HepG2 (cell line): ENCODE measurements at regions not wholly inside any gene's neighbourhood (a gene's known extent, or its start where the extent isn't known, plus 50 kb on each side); places are given as distances from the start of the nearest gene placed in this dataset.

ENCODE experiments used
- ARNTL ChIP-seq: sonication (generic); formaldehyde crosslinking; IDR thresholded peaks from 2 replicates; pipeline ENCODE4 v1.4.0; 2020; ENCODE audit warnings: mild to moderate bottlenecking, missing genetic modification reagents
- CTCF ChIP-seq: sonication (generic); formaldehyde crosslinking; IDR thresholded peaks from 2 replicates; pipeline ENCODE4 v1.5.0; 2020; ENCODE audit warnings: mild to moderate bottlenecking, missing genetic modification reagents, moderate library complexity
- GATA4 ChIP-seq: sonication (generic); IDR thresholded peaks from 2 replicates; pipeline ENCODE4 v1.6.1; 2016; ENCODE audit warnings: antibody characterized with exemption, low read depth, borderline replicate concordance
- RFX3 ChIP-seq: IDR thresholded peaks from 2 replicates; pipeline ENCODE4 v1.6.1; 2016; ENCODE audit warnings: missing biosample characterization, missing genetic modification reagents
- RXRA ChIP-seq: sonication (generic); formaldehyde crosslinking; IDR thresholded peaks from 2 replicates; pipeline ENCODE4 v1.5.1; 2020; ENCODE audit warnings: missing genetic modification reagents
- SOX6 ChIP-seq, 2 experiments: fragments of 450-650 bp in 1 of 2; sonication (generic) in 1 of 2; formaldehyde crosslinking in 1 of 2; IDR thresholded peaks; 2 replicates each; pipeline versions ENCODE4 v1.4.0 to v1.6.1; 2017 to 2020; ENCODE audit warnings: antibody characterized with exemption in 1 of 2, mild to moderate bottlenecking in 1 of 2, missing genetic modification reagents in 1 of 2
- STAG1 ChIP-seq: sonication (generic); formaldehyde crosslinking; IDR thresholded peaks from 2 replicates; pipeline ENCODE4 v1.4.0; 2020; ENCODE audit warnings: missing genetic modification reagents
- ZNF543 ChIP-seq: sonication (generic); formaldehyde crosslinking; IDR thresholded peaks from 2 replicates; pipeline ENCODE4 v1.4.0; 2020; ENCODE audit warnings: mild to moderate bottlenecking, missing genetic modification reagents
- TF ChIP-seq, protein P1 (sequence below): sonication (generic); formaldehyde crosslinking; IDR thresholded peaks from 2 replicates; pipeline ENCODE4 v1.4.0; 2020; ENCODE audit warnings: missing genetic modification reagents
- TF ChIP-seq, protein P2 (sequence below): sonication (generic); formaldehyde crosslinking; IDR thresholded peaks from 2 replicates; pipeline ENCODE4 v1.5.1; 2020; ENCODE audit warnings: mild to moderate bottlenecking, missing genetic modification reagents, moderate library complexity
- TF ChIP-seq, protein P3 (sequence below): sonication (generic); formaldehyde crosslinking; IDR thresholded peaks from 2 replicates; pipeline ENCODE4 v1.5.1; 2020; ENCODE audit warnings: mild to moderate bottlenecking, missing genetic modification reagents, borderline replicate concordance

- TF ChIP-seq, protein P1, sequence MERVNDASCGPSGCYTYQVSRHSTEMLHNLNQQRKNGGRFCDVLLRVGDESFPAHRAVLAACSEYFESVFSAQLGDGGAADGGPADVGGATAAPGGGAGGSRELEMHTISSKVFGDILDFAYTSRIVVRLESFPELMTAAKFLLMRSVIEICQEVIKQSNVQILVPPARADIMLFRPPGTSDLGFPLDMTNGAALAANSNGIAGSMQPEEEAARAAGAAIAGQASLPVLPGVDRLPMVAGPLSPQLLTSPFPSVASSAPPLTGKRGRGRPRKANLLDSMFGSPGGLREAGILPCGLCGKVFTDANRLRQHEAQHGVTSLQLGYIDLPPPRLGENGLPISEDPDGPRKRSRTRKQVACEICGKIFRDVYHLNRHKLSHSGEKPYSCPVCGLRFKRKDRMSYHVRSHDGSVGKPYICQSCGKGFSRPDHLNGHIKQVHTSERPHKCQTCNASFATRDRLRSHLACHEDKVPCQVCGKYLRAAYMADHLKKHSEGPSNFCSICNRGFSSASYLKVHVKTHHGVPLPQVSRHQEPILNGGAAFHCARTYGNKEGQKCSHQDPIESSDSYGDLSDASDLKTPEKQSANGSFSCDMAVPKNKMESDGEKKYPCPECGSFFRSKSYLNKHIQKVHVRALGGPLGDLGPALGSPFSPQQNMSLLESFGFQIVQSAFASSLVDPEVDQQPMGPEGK (CRISPR knock-in tag): no peak
- peak; percentile 33 for TF ChIP-seq CTCF (CRISPR knock-in tag)
- no peak for TF ChIP-seq GATA4
- TF ChIP-seq ARNTL (CRISPR knock-in tag): no peak
- TF ChIP-seq RXRA (CRISPR knock-in tag): peak; percentile 64
- TF ChIP-seq, protein P2, sequence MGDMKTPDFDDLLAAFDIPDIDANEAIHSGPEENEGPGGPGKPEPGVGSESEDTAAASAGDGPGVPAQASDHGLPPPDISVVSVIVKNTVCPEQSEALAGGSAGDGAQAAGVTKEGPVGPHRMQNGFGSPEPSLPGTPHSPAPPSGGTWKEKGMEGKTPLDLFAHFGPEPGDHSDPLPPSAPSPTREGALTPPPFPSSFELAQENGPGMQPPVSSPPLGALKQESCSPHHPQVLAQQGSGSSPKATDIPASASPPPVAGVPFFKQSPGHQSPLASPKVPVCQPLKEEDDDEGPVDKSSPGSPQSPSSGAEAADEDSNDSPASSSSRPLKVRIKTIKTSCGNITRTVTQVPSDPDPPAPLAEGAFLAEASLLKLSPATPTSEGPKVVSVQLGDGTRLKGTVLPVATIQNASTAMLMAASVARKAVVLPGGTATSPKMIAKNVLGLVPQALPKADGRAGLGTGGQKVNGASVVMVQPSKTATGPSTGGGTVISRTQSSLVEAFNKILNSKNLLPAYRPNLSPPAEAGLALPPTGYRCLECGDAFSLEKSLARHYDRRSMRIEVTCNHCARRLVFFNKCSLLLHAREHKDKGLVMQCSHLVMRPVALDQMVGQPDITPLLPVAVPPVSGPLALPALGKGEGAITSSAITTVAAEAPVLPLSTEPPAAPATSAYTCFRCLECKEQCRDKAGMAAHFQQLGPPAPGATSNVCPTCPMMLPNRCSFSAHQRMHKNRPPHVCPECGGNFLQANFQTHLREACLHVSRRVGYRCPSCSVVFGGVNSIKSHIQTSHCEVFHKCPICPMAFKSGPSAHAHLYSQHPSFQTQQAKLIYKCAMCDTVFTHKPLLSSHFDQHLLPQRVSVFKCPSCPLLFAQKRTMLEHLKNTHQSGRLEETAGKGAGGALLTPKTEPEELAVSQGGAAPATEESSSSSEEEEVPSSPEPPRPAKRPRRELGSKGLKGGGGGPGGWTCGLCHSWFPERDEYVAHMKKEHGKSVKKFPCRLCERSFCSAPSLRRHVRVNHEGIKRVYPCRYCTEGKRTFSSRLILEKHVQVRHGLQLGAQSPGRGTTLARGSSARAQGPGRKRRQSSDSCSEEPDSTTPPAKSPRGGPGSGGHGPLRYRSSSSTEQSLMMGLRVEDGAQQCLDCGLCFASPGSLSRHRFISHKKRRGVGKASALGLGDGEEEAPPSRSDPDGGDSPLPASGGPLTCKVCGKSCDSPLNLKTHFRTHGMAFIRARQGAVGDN (CRISPR knock-in tag): peak; percentile 31
- TF ChIP-seq STAG1 (CRISPR knock-in tag): peak; percentile 26; the same call in 1 of the 2 replicates
- TF ChIP-seq RFX3 (CRISPR knock-in tag): no peak
- TF ChIP-seq SOX6 (IDR thresholded peaks at IDR 0.05): no peak
- 0 out of 2 replicates have a peak, but pooled peaks have one; percentile 17 for TF ChIP-seq SOX6 (CRISPR knock-in tag; IDR thresholded peaks at IDR 0.05)
- TF ChIP-seq, protein P3, sequence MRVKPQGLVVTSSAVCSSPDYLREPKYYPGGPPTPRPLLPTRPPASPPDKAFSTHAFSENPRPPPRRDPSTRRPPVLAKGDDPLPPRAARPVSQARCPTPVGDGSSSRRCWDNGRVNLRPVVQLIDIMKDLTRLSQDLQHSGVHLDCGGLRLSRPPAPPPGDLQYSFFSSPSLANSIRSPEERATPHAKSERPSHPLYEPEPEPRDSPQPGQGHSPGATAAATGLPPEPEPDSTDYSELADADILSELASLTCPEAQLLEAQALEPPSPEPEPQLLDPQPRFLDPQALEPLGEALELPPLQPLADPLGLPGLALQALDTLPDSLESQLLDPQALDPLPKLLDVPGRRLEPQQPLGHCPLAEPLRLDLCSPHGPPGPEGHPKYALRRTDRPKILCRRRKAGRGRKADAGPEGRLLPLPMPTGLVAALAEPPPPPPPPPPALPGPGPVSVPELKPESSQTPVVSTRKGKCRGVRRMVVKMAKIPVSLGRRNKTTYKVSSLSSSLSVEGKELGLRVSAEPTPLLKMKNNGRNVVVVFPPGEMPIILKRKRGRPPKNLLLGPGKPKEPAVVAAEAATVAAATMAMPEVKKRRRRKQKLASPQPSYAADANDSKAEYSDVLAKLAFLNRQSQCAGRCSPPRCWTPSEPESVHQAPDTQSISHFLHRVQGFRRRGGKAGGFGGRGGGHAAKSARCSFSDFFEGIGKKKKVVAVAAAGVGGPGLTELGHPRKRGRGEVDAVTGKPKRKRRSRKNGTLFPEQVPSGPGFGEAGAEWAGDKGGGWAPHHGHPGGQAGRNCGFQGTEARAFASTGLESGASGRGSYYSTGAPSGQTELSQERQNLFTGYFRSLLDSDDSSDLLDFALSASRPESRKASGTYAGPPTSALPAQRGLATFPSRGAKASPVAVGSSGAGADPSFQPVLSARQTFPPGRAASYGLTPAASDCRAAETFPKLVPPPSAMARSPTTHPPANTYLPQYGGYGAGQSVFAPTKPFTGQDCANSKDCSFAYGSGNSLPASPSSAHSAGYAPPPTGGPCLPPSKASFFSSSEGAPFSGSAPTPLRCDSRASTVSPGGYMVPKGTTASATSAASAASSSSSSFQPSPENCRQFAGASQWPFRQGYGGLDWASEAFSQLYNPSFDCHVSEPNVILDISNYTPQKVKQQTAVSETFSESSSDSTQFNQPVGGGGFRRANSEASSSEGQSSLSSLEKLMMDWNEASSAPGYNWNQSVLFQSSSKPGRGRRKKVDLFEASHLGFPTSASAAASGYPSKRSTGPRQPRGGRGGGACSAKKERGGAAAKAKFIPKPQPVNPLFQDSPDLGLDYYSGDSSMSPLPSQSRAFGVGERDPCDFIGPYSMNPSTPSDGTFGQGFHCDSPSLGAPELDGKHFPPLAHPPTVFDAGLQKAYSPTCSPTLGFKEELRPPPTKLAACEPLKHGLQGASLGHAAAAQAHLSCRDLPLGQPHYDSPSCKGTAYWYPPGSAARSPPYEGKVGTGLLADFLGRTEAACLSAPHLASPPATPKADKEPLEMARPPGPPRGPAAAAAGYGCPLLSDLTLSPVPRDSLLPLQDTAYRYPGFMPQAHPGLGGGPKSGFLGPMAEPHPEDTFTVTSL (CRISPR knock-in tag): no peak
- TF ChIP-seq ZNF543 (CRISPR knock-in tag): no peak
These were observed 258.4 kb downstream of the BCL11A start (continued) for GRCh38 chr2:60294901-60295635.
